KOPT-K1 (cell line): ENCODE measurements at regions not wholly inside any gene's neighbourhood (a gene's known extent, or its start where the extent isn't known, plus 50 kb on each side); places are given as distances from the start of the nearest gene placed in this dataset.

Experiments
- H3K27ac ChIP-seq: fragments of 200-600 bp; sonication (generic); 2 replicates; pipeline ENCODE4 v1.5.1; 2016; ENCODE audit warnings: antibody characterized with exemption, mild to moderate bottlenecking, low read depth, low read length; ENCODE audit not compliant: poor library complexity, severe bottlenecking
- H3K36me3 ChIP-seq: fragments of 200-600 bp; sonication (generic); 2 replicates; pipeline ENCODE4 v1.5.1; 2017; ENCODE audit warnings: antibody characterized with exemption, mild to moderate bottlenecking, low read length, moderate library complexity; ENCODE audit not compliant: insufficient read depth
- H3K9me3 ChIP-seq: fragments of 200-600 bp; sonication (generic); 2 replicates; pipeline ENCODE4 v1.5.1; 2017; ENCODE audit warnings: antibody characterized with exemption, low read length, mild to moderate bottlenecking; ENCODE audit not compliant: insufficient read depth, poor library complexity, severe bottlenecking

DNA sequence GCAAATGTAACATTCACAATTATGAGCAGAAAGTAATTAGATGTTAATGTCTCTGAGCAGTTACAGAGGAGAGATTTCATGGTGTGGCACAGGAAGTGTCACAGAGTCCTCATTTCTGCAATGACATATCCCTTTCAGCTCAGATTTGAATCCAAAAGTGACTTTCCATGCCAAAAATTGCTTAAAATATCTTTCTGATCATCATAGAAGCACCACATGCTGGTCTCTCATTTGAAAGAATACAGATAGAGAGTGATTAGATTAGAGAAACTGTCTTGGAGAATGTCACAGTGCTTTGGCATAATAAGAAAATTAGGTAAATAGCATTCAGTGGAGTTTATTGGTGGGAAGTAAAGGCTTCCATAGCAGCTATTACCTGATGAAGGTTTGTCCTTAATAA is 383.4 kb upstream of the CDH2 start:
- Histone ChIP-seq H3K36me3 (no peaks in the 10 kb centered on the region), H3K9me3 (no peaks in the 10 kb centered on the region), H3K27ac (no peak overlapping the region)

DNA sequence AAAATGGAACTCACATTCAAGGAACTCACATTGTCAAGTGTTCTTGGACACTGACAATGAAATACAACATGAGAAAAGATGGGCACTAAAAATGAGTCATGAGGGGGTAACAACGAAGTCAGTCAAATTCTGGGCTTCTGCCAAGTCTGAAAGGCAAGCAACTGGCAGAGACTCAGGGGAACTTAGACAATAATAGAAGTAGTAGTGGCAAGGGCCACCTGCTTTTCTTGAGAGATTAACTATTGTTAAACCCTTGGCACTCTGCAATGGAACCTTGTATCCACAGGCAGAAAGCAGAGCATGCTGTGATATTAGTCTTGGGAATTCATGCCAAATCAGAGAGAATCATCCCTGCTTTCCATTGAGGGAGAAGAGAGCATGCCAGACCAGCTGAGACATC is 382.6 kb upstream of the CDH2 start:
- Histone ChIP-seq H3K9me3 (no peaks in the 10 kb centered on the region), H3K36me3 (no peaks in the 10 kb centered on the region), H3K27ac (no peak overlapping the region)

DNA sequence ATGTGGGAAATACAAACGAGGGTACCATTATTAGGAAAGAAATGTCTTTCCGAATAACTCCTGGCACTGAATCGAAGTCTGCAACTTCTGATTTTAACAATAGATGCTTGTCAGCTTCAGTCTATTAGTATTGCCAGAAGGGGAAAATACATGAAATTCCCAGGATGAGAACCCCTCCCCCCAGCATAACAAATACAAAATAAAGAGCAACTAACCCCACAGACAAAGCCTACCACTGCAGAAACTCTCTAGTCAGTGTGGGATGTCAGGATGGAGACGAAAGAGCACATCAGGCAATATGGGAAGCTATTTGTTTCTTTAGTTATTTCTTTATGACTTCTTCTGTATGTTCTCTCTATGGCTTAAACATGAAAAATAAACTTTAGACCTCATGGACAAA is 365.0 kb upstream of the CDH2 start:
- H3K36me3 ChIP-seq = no peaks in the 10 kb centered on the region
- H3K27ac ChIP-seq = no peak overlapping the region
- H3K9me3 ChIP-seq = no peaks in the 10 kb centered on the region

DNA sequence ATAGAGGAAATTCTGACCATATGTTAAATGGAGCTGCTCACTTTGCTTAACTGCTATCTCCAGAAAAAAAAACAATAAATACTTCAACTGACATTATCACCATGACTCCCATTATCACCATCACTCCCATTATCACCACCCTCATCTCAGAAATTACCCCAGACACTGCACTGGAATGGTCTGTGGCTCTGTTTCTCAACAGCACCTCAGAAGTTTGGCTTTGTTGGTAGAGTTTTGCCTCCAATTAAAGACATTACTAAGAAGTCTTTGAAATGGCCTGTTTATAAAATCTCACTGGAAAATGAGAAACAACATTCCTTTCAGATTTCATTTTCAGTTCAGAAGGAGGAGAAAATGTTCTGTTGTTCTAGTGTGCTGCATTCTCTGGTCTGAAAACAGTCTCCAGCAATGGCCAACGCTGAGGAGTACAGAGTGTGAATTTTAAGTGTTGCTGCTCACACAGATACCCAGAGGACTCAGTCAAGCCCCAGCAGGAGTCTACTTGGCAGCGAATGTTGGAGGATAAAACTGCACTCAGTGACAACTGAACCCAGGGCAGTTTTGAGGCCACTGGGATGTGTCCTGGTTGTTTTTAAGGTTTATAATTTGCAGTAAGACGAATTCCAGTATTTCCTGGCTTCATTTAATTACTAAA is 364.5 kb upstream of the CDH2 start:
- H3K27ac ChIP-seq = no peak overlapping the region
- H3K9me3 ChIP-seq = no peaks in the 10 kb centered on the region
- H3K36me3 ChIP-seq = no peaks in the 10 kb centered on the region

DNA sequence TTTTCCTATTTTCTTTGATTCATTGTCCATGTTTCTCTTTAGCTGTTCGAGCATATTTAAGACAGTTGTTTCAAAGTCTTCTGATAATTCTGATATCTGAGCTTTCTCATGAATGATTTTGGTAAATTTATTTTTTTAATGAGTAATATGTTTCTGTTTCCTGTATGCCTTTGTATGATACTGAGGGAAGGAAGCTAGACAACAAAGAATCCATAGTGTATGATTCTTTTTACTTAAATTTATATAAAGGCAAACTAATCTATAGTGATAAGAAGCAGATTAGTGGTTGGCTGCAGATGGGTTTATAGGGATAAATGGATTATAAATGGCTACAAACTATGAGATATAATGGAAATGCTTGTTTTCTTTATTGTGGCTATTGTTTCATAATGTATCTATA is 352.7 kb upstream of the CDH2 start:
- H3K9me3 ChIP-seq = no peaks in the 10 kb centered on the region
- H3K27ac ChIP-seq = no peak overlapping the region
- H3K36me3 ChIP-seq = no peaks in the 10 kb centered on the region

DNA sequence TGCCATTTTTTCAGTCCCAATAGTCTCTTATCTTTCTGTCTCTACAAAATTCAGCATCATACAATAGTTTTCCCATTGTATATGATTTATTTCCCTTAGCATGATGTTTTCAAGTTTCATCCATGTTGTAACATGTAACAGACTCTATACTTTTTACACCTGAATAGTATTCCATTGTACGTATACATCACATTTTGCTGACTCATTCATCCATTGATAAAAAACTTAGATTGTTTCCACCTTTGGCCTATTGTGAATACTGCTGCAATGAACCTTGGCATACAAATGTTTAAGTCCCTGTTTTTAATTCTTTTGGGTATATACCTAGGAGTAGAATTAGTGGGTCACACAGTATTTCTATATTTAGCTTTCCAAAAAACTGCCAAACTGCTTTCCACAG is 349.3 kb upstream of the CDH2 start:
- no peaks in the 10 kb centered on the region for H3K9me3 ChIP-seq
- H3K27ac ChIP-seq = no peak overlapping the region
- H3K36me3 ChIP-seq = no peaks in the 10 kb centered on the region

GRCh38 chr18:28523758-28524475 is 347.0 kb upstream of the CDH2 start:
- H3K36me3 ChIP-seq = no peaks in the 10 kb centered on the region

DNA sequence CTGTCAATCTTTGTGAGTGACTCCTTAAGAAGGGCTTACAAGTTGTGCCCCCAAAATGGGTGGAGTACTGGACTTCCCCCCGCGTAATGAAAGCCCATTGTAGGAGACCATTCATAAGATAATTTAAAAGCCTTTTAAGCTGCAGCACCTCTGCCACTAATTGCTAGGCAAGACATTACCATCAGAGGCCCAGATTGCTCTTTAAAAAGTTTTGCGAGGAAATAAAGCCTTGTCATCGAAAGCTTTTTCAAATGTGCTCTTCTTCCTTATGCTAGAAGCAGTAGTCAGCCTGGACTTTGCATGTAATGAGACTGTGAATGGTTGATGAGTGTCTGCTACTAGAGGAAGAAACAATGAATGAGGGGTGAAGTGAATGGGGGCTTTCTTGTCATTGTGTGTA is 345.3 kb upstream of the CDH2 start:
- no peak overlapping the region for H3K27ac ChIP-seq
- no peaks in the 10 kb centered on the region for H3K9me3 ChIP-seq

More at GRCh38 chr18:28523758-28524475, 347.0 kb upstream of the CDH2 start:
- no peaks in the 10 kb centered on the region for H3K9me3 ChIP-seq
- H3K27ac ChIP-seq = no peak overlapping the region

DNA sequence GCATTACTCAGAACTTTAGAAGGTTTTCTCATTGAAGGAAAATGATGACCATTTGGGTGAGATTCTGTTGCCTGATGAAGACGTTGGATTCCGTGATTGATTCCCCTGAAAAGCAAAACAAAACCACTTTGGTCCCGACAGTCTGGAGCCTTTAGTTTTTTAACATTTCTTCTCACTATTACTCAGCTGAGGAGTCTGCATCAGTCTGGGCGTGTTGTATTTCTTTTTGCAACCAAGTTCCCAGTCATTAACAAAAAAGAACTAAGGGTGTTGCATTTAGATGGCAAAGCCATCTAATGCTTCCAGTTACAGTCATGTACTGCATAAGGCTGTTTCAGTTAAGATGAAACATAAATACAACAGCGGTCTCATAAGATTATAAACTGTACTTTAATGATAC is 343.1 kb upstream of the CDH2 start:
- Histone ChIP-seq H3K9me3 (no peaks in the 10 kb centered on the region), H3K27ac (no peak overlapping the region), H3K36me3 (no peaks in the 10 kb centered on the region)

More for the DNA sequence above, 345.3 kb upstream of the CDH2 start:
- no peaks in the 10 kb centered on the region for H3K36me3 ChIP-seq

GRCh38 chr18:28514699-28515098 is 337.8 kb upstream of the CDH2 start:
- no peaks in the 10 kb centered on the region for H3K36me3 ChIP-seq
- H3K9me3 ChIP-seq = no peaks in the 10 kb centered on the region
- H3K27ac ChIP-seq = no peak overlapping the region

DNA sequence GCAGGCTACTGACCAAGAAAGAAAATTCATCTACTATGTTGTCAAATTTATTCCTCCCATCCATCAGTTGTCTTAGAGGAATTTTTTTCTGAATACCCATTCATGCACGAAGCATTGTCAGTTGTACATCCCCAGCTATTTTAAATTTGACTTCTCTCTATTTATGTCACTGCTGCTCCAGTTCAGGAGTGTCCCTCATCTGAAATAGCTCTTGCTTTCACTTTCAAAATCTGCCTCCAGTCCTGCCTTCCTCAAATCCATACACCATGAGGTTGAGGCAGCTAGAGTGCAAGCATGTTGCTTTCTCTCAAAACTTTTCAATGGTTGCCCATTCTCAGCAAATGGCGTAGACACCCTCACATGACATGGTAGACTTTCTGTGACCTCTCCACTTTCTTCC is 335.4 kb upstream of the CDH2 start:
- H3K27ac ChIP-seq = no peak overlapping the region
- H3K9me3 ChIP-seq = no peaks in the 10 kb centered on the region
- no peaks in the 10 kb centered on the region for H3K36me3 ChIP-seq

DNA sequence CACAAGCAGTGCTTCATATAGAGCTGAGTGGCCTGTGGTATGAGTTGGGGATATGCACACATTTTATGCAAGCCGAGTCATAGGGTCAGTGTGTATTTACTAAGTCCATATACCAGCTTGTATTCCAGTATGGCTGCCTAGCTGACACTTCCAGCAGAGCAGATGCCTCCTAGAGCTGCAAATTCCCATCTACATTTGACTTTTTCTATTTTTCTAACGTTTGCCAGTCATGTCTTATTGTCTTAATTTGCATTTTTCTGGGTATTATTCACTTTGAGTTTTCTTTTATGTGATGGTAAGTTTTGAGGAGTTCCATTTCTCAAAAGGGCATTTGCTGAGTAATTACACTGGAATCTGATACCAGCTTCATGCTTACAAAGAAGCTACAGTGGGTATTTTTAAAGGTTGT is 334.5 kb upstream of the CDH2 start:
- Histone ChIP-seq H3K27ac (no peak overlapping the region), H3K36me3 (no peaks in the 10 kb centered on the region), H3K9me3 (no peaks in the 10 kb centered on the region)

DNA sequence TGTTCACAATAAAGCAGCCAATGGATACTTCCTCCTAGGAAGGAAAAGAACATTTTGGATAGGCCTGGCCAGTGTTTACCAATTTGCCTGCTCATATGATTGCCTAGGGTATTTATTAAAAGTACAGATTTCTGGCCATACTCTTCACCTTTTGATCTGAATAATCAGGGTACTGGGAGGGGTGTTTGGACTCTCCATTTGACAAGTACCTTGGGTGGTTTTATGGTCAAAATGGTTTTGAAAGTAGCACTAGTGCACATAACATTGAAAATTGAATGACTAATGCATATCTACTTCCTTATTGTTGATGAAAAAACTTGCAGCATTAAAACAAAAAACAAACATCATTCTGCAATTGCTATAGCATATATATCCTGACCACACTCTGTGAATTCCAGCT is 333.3 kb upstream of the CDH2 start:
- no peaks in the 10 kb centered on the region for H3K36me3 ChIP-seq
- no peak overlapping the region for H3K27ac ChIP-seq
- H3K9me3 ChIP-seq = no peaks in the 10 kb centered on the region

DNA sequence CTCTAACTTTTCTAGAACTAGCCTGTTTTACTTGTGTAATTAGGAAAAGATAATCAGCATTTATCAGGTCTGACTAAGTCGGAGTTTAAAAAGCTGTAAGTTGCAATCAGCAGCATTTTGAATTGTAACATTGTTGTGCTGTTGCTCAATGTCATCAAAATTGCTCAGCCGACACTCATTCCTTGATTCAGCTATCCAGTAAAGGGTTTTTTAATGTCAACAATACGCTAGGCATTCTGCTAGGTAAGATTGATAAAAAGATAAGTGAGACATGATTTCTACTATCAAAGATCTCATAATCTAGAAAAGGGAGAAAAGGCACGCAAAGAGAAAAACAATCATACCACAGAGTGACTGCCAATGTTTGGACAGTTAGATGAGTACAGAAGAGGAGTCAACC is 327.1 kb upstream of the CDH2 start:
- H3K27ac ChIP-seq = no peak overlapping the region
- no peaks in the 10 kb centered on the region for H3K9me3 ChIP-seq
- no peaks in the 10 kb centered on the region for H3K36me3 ChIP-seq

- Histone ChIP-seq H3K36me3 (no peaks in the 10 kb centered on the region), H3K9me3 (no peaks in the 10 kb centered on the region), H3K27ac (no peak overlapping the region)
These were observed 317.2 kb upstream of the CDH2 start for GRCh38 chr18:28494151-28494550.

DNA sequence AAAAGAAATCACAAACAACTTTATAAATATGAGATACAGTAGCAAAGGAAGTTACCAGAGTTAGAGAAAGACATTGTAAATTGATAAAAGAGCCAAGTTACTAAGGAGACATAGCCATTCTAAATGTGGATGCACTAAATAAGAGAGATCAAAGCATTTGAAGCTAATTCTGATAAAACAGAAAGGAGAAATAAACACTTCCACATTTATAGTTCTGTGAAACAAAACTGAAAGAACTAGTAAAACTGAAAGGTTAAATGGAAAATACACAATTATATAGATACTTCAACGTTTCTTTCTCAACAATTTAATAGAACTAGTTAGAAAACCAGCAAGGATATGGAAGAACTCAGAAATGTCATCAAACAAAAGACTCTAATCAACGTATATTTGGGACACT is 309.0 kb upstream of the CDH2 start:
- Histone ChIP-seq H3K36me3 (no peaks in the 10 kb centered on the region), H3K27ac (no peak overlapping the region), H3K9me3 (no peaks in the 10 kb centered on the region)
